ENCODE measurements at regions not wholly inside any gene's neighbourhood (a gene's known extent, or its start where the extent isn't known, plus 50 kb on each side); places are given as distances from the start of the nearest gene placed in this dataset.

DNA sequence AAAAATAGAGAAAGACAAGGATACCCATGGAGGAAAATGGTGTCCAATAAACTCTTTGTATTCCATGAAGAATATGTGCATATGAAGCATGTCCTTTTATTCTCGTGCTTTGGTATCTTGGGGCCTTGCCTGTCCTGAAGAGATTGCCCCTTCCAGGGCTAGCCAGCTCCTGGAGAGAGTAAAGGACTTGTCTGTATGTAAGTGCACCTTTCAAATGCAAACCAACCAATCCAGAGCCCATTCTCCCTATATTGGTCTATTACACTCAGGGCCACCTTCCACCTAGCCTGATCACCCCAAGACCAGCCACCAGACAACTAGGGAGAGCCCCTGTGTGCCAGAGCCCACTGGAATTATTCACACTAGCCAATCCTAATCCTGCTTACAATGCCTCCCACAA, 221.6 kb downstream of the CD83 start:
- no peak for DNase-seq

DNA sequence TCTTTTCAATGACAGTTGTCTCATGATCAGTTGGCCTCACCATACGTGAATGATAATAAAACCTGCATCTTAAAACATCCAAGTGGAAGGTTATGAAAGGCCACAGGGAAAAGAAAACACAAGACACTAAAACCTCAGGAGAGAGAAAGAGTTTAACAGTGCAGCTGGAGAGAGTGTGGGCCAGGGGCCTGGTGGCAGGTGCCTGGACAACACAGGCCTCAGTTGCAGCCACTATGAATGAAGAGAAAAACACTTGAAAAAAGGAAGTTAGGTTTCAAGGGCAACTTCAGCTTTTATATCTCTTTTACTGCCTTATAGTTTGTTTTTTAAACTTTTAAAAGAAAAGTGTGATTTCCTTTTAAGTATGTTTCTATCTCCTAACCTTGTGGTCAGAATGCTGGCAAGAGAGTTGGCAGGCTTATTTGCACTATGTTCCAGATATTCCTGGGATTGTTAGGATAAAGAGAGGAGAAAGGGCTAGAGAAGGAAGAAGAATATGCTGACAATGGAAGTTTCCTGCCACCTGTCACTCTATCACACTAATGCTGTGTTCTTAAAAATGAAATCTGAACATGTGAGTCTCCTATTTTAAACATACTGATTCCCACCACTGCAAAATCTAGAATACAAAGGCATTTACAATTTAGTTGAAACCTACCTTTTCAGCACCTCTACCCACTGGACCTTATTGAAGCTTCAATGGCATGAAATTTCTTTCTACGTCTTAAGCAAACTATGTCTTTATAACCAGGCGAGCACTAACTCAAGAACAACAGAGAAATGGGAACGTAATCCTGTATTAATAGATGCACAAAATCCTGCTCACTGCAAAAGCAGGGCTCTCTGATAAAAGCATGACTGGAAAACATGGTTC, 222.4 kb downstream of the CD83 start:
- no peak for DNase-seq

DNA sequence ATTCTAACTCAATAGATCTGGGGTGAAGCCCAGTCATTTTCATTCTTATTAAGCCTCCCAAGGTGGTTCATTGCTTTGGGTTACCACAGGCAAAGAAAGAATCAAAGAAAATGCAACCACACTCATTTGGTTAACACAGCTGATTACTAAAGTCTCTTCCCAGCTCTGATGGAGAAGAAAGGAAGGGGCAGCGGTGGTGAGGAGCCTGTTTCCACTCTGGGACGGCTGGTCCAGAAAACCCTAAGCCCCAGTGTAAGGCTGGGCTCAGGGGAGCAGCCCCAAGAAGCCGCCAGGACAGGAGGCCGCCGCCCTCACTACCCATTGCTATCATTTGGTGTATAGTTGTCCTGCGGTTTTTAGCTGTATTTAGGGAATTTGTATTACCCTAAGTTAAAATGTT, 226.9 kb downstream of the CD83 start:
- DNase-seq: no peak

DNA sequence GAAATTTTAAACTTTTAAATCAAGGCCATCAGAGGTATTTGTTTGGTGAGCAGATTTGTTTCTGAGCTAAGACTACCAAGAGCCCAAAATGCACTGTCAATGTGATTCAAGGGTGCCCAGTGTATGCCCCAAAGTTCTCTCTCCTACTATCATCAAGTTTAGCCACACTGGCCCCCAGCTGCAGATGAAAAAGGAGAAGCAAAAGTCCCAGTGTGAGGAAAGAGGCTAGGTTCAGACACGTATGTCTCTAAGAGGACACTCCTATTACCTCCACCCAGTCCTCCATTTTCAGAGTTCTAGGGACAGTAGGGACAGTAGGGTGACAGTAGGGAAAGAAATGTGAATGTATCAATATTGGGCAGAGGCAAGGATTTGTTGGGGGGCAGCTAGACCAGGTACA, 230.8 kb downstream of the CD83 start:
- DNase-seq: no peak

DNA sequence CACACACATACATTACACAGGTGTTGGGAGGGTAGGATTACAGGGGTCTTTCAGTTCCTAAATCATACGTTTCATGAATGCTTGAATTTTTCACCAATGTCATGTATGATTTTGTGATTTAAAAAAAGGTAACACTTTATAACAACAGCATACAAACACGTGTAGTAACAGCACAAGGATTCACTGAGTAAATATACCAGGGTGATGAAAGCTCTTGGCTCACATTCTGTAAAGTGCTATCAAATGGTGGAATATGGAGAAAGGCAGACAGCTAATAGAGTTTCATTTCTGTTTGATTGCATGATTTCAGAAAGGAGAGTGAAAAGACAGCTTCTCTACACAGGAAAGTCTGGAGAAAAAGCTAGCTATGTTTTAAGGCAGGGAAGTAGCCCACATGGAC, 231.9 kb downstream of the CD83 start:
- no peak for DNase-seq

DNA sequence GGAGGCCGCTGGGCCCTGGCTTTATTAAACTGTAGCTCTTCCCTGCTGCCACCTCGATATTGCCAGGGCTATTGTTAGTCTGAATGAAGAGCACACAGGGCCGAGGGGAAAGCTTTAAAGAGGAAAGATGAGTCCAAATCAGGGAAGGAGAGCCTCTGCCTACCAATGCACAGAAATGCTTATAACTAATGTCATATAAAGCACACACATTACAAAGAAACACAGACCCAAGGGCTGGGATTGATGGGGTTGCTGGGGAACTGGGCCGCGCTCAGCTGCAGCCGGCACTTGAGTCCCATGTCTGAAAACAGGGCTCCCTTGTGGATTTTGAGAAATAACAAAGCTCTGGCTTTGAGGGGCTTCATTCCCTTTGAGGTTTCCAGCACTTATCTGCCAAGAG, 232.6 kb downstream of the CD83 start:
- DNase-seq: no peak

DNA sequence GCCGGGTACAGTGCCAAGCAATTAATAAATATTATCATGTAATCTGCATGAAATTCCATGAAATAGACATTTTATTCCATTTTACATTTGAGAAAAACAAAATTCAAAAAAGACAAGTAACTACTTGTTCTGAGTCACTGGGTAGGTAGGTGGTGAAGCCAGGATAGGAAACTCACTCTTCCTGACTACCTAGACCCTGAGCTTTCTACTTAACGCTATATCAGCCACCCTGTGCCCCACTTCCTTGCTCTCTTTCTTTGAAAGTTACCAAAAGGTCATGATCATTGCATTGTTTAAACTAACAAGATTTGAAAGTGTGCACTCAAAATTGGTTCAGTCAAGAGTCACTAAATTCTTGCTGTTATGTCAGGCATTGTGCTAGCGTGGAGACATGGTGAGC, 235.7 kb downstream of the CD83 start:
- no peak for DNase-seq

DNA sequence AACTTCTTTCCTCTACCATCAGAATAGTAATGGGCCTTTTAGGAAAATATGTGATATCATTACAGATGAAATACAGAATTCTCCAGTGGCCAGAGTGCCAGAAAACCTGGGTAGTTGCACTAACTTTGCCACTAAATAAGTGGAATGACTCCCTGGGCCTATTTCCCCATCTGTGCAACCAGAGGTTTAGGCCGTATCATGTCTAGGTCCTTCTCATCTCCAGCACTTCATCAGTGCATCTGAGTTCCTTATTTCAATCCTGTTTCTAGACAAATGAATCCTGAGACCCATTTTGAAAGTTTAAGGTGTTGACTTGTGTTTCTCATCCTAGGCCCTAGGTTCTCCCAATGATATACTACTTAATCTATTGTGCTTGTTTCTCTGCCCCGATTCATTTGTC, 236.2 kb downstream of the CD83 start:
- no peak for DNase-seq

DNA sequence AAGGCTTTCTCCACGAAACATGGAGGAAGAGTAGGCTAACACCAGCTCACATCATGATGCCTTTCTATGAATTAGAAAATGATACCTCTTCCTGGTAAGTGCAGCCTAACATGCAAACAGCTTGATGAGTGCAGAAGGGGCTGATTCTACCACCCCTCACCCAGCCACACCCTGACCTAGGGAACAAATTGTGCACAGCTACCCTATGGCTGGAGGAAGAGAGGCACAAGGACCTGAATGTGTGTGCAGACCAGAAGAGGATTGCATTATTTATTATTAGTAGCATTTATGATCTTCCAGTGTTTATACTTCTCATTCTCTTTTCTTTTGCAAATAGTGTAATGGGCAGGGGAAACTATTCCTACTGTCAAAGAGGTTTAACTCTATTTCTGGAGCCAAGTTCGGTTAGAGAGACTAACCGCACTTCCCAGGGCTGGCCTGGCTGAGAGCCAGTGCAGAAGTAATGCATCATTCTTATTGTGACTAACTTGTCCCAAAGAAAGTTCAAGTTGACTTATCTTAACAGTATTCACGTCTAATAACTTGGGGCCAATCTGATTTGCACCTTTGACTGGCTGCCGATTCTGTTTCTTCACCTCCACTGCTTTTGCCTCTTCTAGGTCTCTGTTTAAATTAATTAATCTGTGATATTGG, 237.5 kb downstream of the CD83 start:
- no peak for DNase-seq

DNA sequence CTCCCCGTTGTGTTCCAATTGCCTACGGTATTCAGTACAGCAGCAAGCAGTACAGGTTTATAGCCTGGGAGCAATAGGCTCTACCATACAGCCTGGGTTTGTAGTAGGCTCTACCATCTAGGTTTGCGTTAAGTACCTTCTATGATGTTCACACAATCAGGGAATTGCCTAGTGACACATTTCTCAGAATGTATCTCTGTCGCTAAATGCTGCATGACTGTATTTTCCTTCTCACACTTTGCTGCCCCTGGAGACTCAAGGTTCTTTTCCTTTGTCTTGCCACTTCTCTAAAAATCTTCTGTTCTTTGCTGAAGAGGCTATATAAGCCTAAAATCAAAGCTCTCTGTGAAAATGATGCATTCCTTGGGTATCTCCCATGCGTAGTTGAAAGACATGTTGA, 241.9 kb downstream of the CD83 start:
- no peak for DNase-seq

DNA sequence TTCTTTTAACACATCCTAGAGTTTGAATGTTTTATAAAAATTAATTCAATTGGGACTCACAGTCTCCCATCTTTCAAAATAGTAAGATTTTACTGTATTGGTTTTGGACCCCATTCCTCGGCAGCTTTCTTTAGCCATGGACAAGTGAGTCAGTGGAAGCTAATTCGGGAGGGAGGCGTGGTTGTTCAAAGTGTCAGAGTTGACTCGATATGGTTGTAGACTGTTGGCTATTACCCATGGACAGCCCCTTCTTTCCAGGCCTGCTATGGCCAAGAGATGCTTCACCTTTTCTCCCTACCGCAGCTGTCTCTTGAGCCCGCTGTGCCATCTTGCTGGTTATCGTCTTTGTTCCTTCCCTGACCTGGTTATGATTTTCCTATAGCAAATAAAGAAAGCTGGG, 243.0 kb downstream of the CD83 start:
- DNase-seq: no peak

DNA sequence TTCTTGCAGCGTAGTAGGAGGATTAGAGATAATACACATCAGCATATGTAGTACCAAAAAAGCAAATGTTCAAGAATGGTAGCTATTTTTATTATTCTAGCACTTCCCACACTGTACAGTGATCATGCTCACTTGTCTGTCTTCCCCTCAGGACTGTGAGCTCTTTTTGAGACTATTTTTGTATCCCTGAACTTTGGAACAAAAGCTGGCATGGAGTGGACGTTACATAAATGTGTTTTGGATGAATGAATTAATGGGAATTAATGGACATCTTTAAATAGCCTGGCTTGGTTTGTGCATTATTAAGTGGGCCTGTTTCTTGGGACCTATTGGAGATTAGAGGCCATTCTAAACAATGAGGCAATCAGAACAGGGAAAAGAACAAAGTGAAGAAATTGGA, 243.7 kb downstream of the CD83 start:
- DNase-seq: no peak

DNA sequence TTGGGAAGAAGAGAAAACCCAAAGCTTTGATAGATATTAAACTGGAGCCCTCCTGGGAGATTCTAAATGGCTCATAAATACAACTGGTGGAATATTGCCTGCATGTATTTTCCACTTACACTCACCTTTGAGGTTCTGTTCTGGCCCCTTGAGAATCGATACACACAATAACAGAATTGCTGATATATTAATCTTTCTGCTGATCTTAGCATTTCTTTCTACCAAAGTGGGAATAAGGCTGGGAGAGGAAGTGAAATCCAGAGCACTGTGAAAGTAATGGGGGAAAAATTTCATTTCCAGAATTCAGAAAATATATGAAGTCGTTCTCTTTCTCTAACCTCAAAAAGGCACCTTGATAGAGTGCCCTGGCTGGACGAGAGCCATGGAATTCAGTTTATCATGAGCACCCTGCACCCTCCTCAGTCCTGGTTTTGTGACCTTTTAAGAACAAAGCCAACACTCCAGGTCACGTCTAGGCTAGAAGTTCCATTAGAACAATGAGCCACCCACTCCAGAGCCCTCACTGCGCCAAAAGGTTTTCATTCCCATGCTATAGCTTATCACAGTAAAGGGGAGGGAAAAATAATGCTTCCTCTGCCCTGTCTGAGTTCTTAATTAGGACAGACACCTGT, 244.5 kb downstream of the CD83 start:
- no peak for DNase-seq

DNA sequence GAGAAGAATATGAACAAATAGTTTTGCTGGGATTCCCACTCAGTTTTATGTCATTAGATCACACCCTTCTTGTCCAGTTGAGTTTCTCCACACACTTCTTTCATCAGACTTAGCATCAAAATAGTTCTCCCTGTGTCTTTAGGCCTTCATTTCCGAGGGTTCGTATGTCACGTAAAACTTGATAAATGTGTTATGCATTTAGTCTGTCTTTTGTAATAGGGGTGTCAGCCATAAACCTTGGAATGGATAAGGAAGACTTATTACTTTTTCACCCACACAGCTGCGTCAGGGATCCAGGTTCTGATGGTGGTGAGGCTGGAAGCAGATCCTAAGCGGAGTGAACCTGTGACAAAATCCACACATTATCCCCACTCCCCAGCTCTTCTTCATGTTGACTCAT, 246.8 kb downstream of the CD83 start:
- DNase-seq: no peak

DNA sequence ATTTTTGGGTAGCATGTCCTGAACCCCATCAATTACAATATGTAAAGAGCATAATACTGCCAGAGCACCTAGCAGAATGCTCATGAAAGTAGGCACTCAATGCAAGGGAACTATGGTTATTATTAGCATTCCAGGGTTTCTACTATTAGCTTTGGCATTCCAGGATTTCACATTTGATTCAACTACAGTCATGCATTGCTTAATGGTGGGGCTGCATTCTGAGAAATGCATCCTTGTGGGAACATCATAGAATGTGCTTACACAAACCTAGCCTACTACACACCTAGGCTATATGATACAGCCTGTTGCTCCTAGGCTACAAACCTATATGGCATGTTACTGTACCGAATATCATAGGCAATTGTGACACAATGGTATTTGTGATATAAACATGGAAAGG, 247.8 kb downstream of the CD83 start:
- no peak for DNase-seq

DNA sequence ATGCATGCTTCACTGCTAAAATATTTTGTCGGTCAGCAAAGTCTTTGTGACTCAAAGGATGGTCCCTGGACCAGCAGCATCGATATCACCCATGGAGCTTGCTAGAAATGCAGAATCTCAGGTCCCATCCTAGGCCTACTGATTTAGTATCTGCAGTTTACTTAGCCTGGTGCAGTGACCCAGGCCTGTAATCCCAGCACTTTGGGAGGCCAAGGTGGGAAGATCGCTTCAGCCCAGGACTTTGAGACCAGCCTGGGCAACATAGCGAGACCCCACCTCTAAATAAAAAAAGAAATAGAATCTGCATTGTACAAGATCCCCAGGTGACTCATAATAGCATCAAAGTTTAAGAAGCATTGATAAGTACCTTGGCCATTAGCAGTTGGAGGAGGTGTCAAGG, 248.7 kb downstream of the CD83 start:
- DNase-seq: no peak

DNA sequence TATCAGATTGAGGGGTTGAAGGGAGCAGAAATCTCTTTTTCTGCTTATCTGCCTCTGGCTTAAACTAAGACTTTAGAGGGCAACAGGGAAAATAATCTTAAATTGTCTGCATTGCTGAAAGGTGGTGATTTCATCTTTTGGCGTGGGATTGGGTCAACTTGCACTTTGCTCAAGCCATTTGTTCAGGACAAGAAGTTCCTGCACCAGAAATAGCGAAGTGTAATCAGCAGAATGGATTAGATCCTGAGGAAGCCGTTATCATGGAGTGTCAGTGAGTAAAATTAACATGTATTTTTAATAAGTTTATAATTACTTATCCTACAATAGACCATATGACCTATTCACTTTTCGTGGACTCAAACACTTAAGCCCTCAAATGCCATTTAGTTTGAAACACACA, 249.3 kb downstream of the CD83 start:
- no peak for DNase-seq

DNA sequence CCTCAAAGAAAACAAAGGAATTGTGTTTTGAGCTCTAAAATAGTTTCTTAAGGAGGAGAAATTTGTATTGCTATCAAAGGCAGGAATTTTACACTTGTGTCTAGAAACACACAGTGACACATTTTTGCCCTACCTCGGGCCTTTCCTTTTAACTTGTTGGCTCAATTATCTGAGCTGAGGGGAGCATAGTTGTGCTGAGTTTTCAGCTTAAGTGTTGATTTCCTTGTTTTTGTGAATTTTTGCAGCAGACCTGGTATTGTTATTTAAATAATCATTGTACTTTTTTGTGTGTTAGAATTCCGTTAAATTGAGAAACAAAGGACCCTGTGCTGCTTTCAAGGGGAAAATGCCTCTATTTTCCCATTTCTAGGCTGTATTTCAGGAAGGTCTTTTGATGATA, 249.7 kb downstream of the CD83 start:
- DNase-seq: no peak

DNA sequence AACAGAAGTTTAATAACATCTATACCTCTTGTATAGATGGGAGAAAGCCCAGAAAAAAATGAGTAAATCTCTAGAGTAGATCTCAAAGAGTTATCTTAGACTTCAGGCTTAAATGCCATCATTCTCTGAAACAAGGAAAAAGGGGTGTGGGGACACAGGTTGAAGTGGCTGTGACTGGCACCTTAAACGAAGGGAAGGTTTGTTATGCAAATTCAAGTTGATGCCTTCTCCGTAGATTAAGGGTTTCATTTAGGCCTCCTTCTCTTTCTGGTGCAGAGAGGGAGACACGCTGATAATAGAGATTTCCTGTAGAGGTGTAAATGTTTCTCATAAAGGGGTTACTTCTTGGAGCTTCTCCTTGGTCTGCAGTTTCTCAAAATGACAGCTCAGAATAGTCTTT, 252.1 kb downstream of the CD83 start:
- DNase-seq: no peak

DNA sequence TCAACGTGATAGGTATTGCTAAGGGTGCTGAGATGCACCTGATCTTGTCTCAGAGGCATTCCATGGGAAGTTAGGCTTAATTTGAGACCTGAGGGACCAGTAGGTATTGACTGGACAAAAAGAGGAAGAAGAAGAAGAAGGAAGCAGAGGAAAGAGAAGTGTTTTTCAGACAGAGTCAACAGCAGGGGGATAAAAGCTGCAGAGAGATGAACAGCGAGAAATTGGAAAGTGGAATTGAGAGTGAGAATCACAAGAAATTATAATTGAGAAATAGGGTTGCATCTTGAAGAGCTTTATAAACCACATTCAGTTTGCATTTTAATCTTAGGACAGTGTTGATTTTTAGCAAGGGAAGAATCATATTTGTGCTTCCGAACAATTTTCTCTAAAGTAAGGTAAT, 254.0 kb downstream of the CD83 start:
- DNase-seq: no peak

DNA sequence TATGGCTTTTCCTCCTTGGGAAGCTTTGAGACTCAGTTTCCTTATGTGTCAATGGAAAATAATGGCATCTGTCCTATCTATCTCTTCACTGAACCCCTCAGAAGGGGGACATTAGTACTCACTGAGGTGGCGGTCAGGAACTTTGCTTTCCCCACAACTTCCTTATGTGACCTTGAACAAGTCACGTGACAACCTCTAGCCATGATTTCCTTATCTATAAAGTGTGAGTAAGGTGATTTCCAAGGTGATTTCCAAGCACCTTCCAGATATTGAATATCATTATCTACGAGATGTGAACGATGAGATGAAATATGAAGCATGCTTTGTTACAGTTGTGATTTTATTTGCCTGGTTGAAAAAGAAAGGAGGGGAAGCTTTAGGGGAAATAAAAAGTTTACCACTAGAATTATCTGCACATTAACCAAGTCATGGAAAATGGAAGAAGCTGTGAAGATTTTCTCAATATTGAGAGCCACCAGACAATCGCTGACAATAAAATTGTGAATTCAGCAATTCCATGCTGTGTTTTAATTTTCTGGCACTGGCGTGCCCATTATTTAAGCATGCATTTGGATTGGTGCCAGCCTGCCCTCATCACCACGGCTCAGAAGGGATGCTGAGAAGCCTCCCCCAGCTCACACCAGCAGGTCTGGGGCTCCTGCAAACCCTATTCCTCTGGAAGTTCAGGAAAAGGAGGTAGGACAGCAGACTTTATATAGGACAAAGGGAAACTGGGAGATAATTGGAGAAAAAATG, 255.3 kb downstream of the CD83 start:
- no peak for DNase-seq

DNA sequence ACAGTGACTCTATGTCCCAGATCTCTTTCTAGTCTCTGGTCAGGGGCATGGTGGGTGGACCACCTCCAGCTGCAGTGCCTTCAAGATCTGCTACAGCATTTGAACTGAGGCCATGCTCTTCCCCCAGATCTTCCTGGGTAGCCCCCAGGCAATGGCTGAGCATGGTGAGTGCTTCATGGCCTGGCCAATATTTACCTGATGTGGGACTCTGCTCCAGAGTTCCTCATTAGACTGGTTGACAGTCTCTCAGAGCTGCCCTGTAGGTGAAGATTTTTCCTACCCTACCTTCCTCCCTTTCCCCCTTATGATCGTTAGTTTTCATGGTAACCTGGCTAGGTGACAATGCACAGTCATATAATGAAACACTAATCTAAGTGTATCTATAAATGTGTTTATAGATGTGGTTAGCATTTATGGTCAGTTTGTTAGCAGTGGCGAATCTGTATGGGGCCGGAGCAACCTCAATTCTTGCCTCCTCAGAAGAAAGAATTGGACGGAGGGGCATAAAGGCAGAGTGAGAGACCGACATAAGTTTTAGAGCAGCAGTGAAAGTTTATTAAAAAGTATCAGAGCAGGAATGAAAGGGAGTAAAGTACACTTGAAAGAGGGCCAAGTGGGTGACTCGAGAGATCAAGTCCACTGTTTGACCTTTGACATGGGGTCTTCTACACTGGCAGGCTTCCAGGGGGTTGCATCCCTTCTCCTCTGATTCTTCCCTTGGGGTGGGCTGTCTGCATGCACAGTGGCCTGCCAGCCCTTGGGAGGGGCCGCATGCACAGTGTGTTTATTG, 256.3 kb downstream of the CD83 start:
- no peak for DNase-seq

DNA sequence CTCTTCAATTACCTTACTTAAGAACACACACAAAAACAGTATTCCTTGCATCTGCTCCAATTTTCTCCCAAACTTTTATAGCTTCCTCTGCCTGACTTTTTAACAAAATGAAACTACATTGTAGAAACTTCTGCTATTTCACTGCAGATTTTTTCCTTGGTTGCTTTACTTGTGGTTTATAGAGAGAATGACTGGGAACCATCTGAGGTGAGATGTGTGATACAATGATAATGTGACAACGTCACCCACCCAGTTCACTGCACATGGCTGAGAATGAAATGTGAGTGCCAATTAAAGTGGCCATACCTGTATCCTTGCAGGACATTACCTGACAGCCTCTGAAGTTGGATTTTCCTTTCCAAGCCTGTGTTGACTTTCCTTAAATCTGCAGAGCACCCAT, 258.4 kb downstream of the CD83 start:
- DNase-seq: no peak
